Activated naive CD4-positive, alpha-beta T cell treated with anti-CD3 and anti-CD28 coated beads for 36 hours (primary cell): ENCODE measurements at regions not wholly inside any gene's neighbourhood (a gene's known extent, or its start where the extent isn't known, plus 50 kb on each side); places are given as distances from the start of the nearest gene placed in this dataset.

Source experiments
- CTCF ChIA-PET: fragments of 350-600 bp; sonication (Branson Sonifier 250); formaldehyde crosslinking; loops from one replicate; lab custom pipeline; 2021; ENCODE audit warnings: antibody characterized with exemption; lab: Charles Lee
- DNase-seq: peaks from one replicate; pipeline ENCODE4 v3.0.0-alpha.2; 2020
- H3K27ac Mint-ChIP-seq: one replicate; pipeline ENCODE4 v1.8.0; 2021; ENCODE audit warnings: mild to moderate bottlenecking, mixed read lengths
- H3K27me3 Mint-ChIP-seq: one replicate; pipeline ENCODE4 v1.8.0; 2021; ENCODE audit warnings: low read depth, mixed read lengths
- H3K36me3 Mint-ChIP-seq: one replicate; pipeline ENCODE4 v1.8.0; 2021; ENCODE audit warnings: low read depth, mixed read lengths
- H3K4me1 Mint-ChIP-seq: one replicate; pipeline ENCODE4 v1.8.0; 2021; ENCODE audit warnings: low read depth, mixed read lengths
- H3K4me3 Mint-ChIP-seq: one replicate; pipeline ENCODE4 v1.8.0; 2021; ENCODE audit warnings: mild to moderate bottlenecking, moderate library complexity, mixed read lengths
- H3K9me3 Mint-ChIP-seq: one replicate; pipeline ENCODE4 v1.8.0; 2021; ENCODE audit warnings: mixed read lengths
- intact Hi-C: fragments of 100-400 bp; cut with micrococcal nuclease; formaldehyde crosslinking; loops from one replicate; pipeline ENCODE4 v1.15.1; 2023

DNA sequence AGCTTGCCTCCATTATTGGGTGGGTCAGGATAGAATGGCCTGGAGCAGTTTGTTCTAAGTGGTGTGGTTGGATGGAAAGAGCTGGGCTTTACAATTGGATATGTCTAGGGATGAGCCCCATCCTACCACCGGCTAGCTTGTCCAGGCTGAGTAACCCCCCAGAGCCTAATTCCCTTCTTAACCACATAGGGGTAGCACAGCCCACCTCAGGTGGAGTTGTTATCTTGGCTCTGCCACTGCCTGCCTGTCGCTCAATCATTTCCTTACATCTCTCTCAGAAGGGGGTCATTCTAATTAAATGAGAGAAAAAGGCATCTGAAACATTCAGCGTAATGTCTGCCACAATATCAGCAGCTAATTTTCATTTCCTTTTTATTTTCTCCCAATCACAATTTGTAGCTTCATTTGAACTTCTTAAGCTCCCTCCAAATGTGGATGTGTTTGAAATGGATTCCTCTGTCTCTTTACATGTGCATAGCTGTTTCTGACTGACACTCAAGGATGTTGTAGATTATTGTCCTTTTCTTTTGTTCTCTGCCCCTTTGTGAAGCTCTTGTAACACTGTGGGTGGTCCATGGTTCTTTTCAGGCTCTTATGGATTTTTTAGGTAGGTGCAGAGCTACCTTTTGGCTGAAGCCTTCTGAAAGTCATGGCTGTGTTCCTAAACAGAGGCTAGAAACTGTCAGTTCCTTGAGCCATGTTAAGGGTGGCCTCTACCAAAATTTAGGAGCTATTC, 383.1 kb upstream of the KLF4 start:
- no peak for DNase-seq
- Mint-ChIP-seq H3K4me3 (no peak overlapping the region), H3K27me3 (no peaks in the 10 kb centered on the region), H3K27ac (no peak overlapping the region), H3K4me1 (no peaks in the 10 kb centered on the region), H3K9me3 (no peaks in the 10 kb centered on the region), H3K36me3 (no peaks in the 10 kb centered on the region)
- CTCF ChIA-PET, result interaction anchor here (0.6 kb wide), 1 partner anchor 78 kb away, joined by 3 read pairs; no protein-coding TSS in a partner anchor
- intact Hi-C loops, result no loop called here

- no peaks in the 10 kb centered on the region for H3K27me3 Mint-ChIP-seq
- H3K27ac Mint-ChIP-seq, result no peak overlapping the region
- no peak overlapping the region for H3K4me3 Mint-ChIP-seq
- H3K4me1 Mint-ChIP-seq, result no peaks in the 10 kb centered on the region
- no peak for DNase-seq
- H3K36me3 Mint-ChIP-seq, result no peaks in the 10 kb centered on the region
- no peaks in the 10 kb centered on the region for H3K9me3 Mint-ChIP-seq
- CTCF ChIA-PET, result no interaction called here
- intact Hi-C loops, result no loop called here
These were observed 381.5 kb upstream of the KLF4 start for GRCh38 chr9:107870927-107871680.

- intact Hi-C loops, result no loop called here
- CTCF ChIA-PET, result no interaction called here
- H3K27ac Mint-ChIP-seq, result no peak overlapping the region
- H3K36me3 Mint-ChIP-seq, result no peaks in the 10 kb centered on the region
- H3K4me3 Mint-ChIP-seq, result no peak overlapping the region
- H3K27me3 Mint-ChIP-seq, result no peaks in the 10 kb centered on the region
- H3K9me3 Mint-ChIP-seq, result no peaks in the 10 kb centered on the region
- no peak for DNase-seq
- no peaks in the 10 kb centered on the region for H3K4me1 Mint-ChIP-seq
These were observed 380.7 kb upstream of the KLF4 start for GRCh38 chr9:107870221-107870620.

GRCh38 chr9:107869111-107869510, 379.5 kb upstream of the KLF4 start:
- Mint-ChIP-seq H3K27me3 (no peaks in the 10 kb centered on the region), H3K4me3 (no peak overlapping the region), H3K36me3 (no peaks in the 10 kb centered on the region), H3K4me1 (no peaks in the 10 kb centered on the region), H3K9me3 (peaks cover 2% of the 10 kb centered on the region), H3K27ac (no peak overlapping the region)
- CTCF ChIA-PET, result no interaction called here
- no peak for DNase-seq
- intact Hi-C loops, result no loop called here

GRCh38 chr9:107868186-107868585, 378.6 kb upstream of the KLF4 start:
- H3K27me3 Mint-ChIP-seq, result no peaks in the 10 kb centered on the region
- no peaks in the 10 kb centered on the region for H3K36me3 Mint-ChIP-seq
- peaks cover 2% of the 10 kb centered on the region for H3K9me3 Mint-ChIP-seq
- H3K4me3 Mint-ChIP-seq, result no peak overlapping the region
- CTCF ChIA-PET, result interaction anchor here (0.7 kb wide), 1 partner anchor 546 kb away, joined by 3 read pairs; no protein-coding TSS in a partner anchor
- H3K27ac Mint-ChIP-seq, result no peak overlapping the region
- DNase-seq, result no peak
- intact Hi-C loops, result no loop called here
- H3K4me1 Mint-ChIP-seq, result no peaks in the 10 kb centered on the region

GRCh38 chr9:107867738-107868137, 378.2 kb upstream of the KLF4 start:
- intact Hi-C loops, result no loop called here
- Mint-ChIP-seq H3K9me3 (peaks cover 2% of the 10 kb centered on the region), H3K4me3 (no peak overlapping the region), H3K27ac (no peak overlapping the region), H3K36me3 (no peaks in the 10 kb centered on the region), H3K27me3 (no peaks in the 10 kb centered on the region), H3K4me1 (no peaks in the 10 kb centered on the region)
- no peak for DNase-seq
- CTCF ChIA-PET, result interaction anchor here (0.7 kb wide), 1 partner anchor 547 kb away, joined by 3 read pairs; no protein-coding TSS in a partner anchor

- H3K9me3 Mint-ChIP-seq, result peaks cover 2% of the 10 kb centered on the region
- no peak overlapping the region for H3K27ac Mint-ChIP-seq
- H3K4me3 Mint-ChIP-seq, result no peak overlapping the region
- intact Hi-C loops, result no loop called here
- H3K36me3 Mint-ChIP-seq, result no peaks in the 10 kb centered on the region
- no peaks in the 10 kb centered on the region for H3K27me3 Mint-ChIP-seq
- CTCF ChIA-PET, result no interaction called here
- DNase-seq, result no peak
- H3K4me1 Mint-ChIP-seq, result no peaks in the 10 kb centered on the region
These were observed 377.2 kb upstream of the KLF4 start for GRCh38 chr9:107866711-107867311.

- Mint-ChIP-seq H3K36me3 (no peaks in the 10 kb centered on the region), H3K27ac (no peak overlapping the region), H3K27me3 (no peaks in the 10 kb centered on the region), H3K9me3 (peaks cover 2% of the 10 kb centered on the region), H3K4me1 (no peaks in the 10 kb centered on the region), H3K4me3 (no peak overlapping the region)
- no peak for DNase-seq
- CTCF ChIA-PET, result no interaction called here
- intact Hi-C loops, result no loop called here
These were observed 373.8 kb upstream of the KLF4 start for GRCh38 chr9:107863396-107863795.

DNA sequence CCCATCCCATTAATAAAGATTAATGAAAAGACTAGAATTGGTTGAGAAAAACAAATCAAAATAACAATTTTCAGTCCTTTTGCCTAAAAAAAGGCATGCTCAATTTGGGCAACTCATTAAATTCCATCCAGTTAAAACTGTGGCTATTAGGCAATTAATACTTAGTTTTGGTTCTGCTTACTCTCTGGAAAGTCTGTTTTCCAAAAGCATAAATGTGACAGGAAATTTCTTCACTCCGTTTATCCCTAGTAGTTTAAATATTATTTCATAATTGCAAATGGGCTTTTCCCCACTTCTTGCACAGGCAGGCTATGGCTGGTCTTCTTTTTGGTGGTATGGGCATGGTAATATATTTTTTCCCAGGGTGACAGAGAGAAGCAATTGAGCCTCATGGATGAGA, 373.3 kb upstream of the KLF4 start:
- H3K27me3 Mint-ChIP-seq, result no peaks in the 10 kb centered on the region
- H3K9me3 Mint-ChIP-seq, result peaks cover 4% of the 10 kb centered on the region
- CTCF ChIA-PET, result no interaction called here

DNA sequence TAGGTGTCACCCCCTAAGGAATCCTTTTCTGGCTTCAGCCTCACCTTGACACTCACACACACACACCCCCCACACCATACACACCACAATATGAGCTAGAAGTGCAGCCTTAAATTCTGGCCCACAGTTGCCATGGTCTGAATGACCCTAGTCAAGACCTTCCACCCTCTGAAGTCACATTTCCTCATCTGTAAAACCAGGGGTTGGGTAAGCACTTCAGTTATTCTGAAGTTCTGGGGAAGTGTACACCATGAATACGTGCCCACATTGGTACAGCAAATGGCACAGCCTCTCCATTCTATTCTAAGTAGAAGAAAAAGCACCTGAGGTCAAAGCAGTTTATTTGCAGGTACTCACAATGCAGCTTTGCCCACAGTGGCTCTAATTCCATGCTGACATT, 372.8 kb upstream of the KLF4 start:
- Mint-ChIP-seq H3K4me3 (no peak overlapping the region), H3K9me3 (peaks cover 5% of the 10 kb centered on the region), H3K27me3 (no peaks in the 10 kb centered on the region), H3K36me3 (no peaks in the 10 kb centered on the region), H3K27ac (no peak overlapping the region), H3K4me1 (no peaks in the 10 kb centered on the region)
- intact Hi-C loops, result no loop called here
- no peak for DNase-seq
- CTCF ChIA-PET, result no interaction called here

More for the DNA sequence above, 373.3 kb upstream of the KLF4 start:
- H3K4me3 Mint-ChIP-seq, result no peak overlapping the region
- intact Hi-C loops, result no loop called here
- H3K36me3 Mint-ChIP-seq, result no peaks in the 10 kb centered on the region
- H3K4me1 Mint-ChIP-seq, result no peaks in the 10 kb centered on the region
- no peak overlapping the region for H3K27ac Mint-ChIP-seq
- DNase-seq, result no peak

- H3K9me3 Mint-ChIP-seq, result peaks cover 5% of the 10 kb centered on the region
- no peak for DNase-seq
- no peaks in the 10 kb centered on the region for H3K27me3 Mint-ChIP-seq
- CTCF ChIA-PET, result interaction anchor here (0.6 kb wide), 1 partner anchor 722 kb away, joined by 4 read pairs; no protein-coding TSS in a partner anchor
- intact Hi-C loops, result no loop called here
- no peaks in the 10 kb centered on the region for H3K4me1 Mint-ChIP-seq
- no peak overlapping the region for H3K27ac Mint-ChIP-seq
- no peaks in the 10 kb centered on the region for H3K36me3 Mint-ChIP-seq
- no peak overlapping the region for H3K4me3 Mint-ChIP-seq
These were observed 371.5 kb upstream of the KLF4 start for GRCh38 chr9:107861075-107861474.

- CTCF ChIA-PET, result no interaction called here
- intact Hi-C loops, result no loop called here
- DNase-seq, result no peak
These were observed 368.7 kb upstream of the KLF4 start for GRCh38 chr9:107858260-107858659.

More at GRCh38 chr9:107858260-107858659, 368.7 kb upstream of the KLF4 start:
- no peaks in the 10 kb centered on the region for H3K36me3 Mint-ChIP-seq
- H3K27me3 Mint-ChIP-seq, result no peaks in the 10 kb centered on the region
- no peaks in the 10 kb centered on the region for H3K4me1 Mint-ChIP-seq
- peaks cover 9% of the 10 kb centered on the region for H3K9me3 Mint-ChIP-seq
- H3K27ac Mint-ChIP-seq, result no peak overlapping the region
- H3K4me3 Mint-ChIP-seq, result no peak overlapping the region
